NCI-H345 treated with DMSO at 0.1 percent for 48 hours (cell line): ENCODE measurements at regions not wholly inside any gene's neighbourhood (a gene's known extent, or its start where the extent isn't known, plus 50 kb on each side); places are given as distances from the start of the nearest gene placed in this dataset.

Experiments used
- DNase-seq: peaks from one replicate; lab custom pipeline; 2025; ENCODE audit not compliant: unreplicated experiment; lab: John Stamatoyannopoulos, UW

DNA sequence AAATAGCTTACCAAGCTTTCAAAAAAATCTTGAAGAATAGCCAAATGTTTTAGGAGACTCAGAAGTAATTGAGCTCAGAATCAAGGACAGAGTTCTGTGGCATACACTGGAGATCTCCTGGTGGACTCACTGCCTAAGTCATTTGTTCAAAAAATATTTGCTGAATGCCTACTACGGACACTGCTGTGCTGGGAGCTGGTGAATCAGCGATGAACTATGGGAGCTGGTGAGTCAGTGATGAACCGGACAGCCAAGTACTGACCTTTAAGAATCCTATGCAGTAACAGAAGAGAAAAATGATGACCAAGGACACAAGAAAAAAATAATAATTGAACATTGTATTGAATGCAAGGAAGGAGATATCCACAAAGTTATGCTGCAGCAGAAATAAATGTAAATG lies 717.9 kb upstream of the CXADR start:
- DNase-seq, result no peak

- no peak for DNase-seq
These were observed 716.1 kb upstream of the CXADR start for GRCh38 chr21:16796776-16797175.

GRCh38 chr21:16797540-16797939 lies 715.3 kb upstream of the CXADR start:
- DNase-seq, result no peak

GRCh38 chr21:16797966-16798365 lies 714.9 kb upstream of the CXADR start:
- DNase-seq, result no peak

DNA sequence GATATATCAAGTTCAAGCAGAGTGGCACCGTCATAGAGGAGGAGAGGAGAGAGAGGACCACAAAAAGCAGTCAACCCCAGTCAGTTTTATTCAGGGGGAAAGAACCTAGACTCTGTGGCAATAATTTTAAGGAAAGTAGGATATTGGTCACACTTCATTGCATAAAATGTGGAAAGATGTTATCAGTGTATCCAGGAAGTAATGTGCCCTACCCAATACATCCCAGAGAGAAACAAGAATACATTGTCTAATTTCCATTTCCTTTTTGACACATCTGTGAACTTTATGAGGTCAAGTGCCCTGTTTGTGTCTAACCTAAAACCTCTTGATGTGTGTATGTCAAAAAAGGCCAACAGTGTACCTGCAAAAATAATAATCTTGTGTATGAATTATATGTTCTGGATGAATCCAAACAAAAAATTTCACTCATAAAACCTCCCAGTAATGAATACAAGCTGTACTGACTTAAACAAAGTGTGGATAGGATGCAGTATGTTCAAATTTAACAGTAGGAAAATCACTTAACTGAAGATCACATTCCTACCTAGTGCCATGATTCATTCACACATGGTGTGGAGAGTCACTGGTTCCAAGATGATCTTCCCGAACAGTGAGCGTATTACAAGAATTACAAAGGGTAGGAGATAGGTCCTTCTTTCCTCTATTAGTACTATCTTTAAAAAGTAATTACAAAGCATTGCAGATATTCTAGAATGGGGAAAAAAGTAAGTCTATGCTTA lies 712.1 kb upstream of the CXADR start:
- no peak for DNase-seq

GRCh38 chr21:16811011-16811410 lies 701.8 kb upstream of the CXADR start:
- DNase-seq, result no peak

DNA sequence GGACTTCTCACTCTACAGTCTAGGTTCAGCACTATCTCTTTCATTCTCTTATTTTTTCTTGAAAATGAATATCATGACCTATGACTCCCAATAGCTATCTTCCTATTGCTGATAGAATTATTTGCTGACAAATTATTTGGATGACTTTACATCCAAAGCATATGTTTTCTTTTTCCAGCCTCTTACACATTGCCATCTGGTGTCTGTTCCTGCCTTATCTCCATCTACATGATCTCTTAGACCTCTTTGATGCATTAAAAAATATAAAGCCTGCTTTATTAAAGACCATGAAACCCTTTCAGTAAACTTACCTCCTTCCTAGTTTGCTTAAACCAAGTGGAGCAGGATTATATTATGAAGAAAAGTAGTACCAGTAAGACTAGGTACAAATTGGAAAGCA lies 700.9 kb upstream of the CXADR start:
- DNase-seq, result no peak

DNA sequence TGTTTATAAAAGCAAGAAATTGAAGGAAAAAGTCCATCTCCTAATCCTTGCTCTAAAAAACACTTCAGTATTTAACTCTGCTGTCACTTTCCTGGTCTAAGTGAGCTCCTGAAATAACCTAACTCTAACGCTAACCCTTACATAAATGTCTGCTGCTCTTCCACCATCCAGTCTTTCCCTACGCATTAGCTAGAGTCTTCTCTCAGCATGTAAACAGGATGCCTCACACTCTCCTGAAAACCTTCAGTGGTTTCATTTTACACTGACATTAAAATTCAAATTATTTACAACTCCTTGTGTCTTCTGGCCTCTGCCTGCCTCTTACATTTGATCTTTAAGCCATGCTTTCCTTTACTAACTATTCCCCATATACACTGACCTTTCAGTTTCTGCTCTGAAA lies 697.6 kb upstream of the CXADR start:
- DNase-seq, result no peak

GRCh38 chr21:16821588-16821987 lies 691.3 kb upstream of the CXADR start:
- DNase-seq, result no peak

DNA sequence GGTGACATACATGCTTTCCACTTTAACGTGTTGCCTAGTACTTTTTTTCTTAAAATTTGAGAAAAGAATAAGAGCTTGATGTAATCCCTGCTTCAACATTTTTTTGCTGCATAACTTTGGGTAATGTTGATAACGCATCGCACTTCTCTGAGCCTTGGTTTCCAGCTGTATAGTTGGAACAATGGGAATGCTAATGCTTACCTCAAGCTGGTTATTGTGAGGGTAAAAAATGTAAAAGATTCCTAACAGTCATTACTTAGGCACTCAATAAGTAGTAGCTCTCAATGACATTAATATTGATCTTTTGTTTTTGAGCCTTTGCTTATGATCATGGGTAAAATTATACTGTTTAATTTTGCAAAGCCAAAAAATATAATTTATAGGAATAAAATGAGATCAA lies 683.3 kb upstream of the CXADR start:
- DNase-seq, result no peak

- no peak for DNase-seq
These were observed 680.1 kb upstream of the CXADR start for GRCh38 chr21:16832791-16833190.

DNA sequence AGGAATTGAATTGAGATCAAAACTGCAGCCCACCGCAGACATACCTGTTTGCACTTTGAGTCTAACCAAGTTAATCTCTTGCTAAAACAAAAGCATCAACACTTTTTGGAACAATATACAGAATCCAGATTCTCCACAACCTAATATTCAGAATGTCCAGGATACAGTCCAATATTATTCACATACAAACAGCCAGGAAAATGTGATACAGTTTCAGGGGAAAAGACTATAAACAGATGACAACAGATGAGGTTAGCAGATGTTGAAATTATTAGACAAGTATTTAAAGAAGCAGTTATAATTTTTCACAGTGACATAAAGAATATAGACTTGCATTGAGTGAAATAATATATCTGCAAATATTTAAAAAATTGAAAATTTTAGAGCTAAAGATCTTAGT lies 678.1 kb upstream of the CXADR start:
- no peak for DNase-seq

- no peak for DNase-seq
These were observed 675.5 kb upstream of the CXADR start for GRCh38 chr21:16837321-16837720.

- DNase-seq, result no peak
These were observed 675.1 kb upstream of the CXADR start for GRCh38 chr21:16837721-16838120.

GRCh38 chr21:16838331-16838730 lies 674.5 kb upstream of the CXADR start:
- DNase-seq, result no peak

- DNase-seq, result no peak
These were observed 672.3 kb upstream of the CXADR start for GRCh38 chr21:16840538-16840937.

- no peak for DNase-seq
These were observed 670.7 kb upstream of the CXADR start for GRCh38 chr21:16841975-16842695.

DNA sequence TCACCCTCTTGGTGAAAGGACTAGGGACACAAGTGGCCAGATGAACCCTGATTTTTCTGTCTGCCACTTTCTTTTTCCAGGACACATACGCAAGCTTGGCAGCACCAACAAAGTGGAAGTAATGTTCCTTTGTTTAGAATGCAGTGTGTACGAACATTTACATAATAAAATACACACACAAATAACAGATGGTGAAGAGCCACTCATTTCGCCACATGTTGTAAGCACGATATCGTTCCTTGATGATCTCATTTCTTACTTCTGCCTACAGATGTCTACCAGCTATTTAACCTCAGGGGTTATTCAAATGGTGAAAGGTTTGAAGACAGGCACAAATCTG lies 670.2 kb upstream of the CXADR start:
- peak; percentile 30 for DNase-seq

GRCh38 chr21:16847211-16847610 lies 665.6 kb upstream of the CXADR start:
- DNase-seq, result no peak

DNA sequence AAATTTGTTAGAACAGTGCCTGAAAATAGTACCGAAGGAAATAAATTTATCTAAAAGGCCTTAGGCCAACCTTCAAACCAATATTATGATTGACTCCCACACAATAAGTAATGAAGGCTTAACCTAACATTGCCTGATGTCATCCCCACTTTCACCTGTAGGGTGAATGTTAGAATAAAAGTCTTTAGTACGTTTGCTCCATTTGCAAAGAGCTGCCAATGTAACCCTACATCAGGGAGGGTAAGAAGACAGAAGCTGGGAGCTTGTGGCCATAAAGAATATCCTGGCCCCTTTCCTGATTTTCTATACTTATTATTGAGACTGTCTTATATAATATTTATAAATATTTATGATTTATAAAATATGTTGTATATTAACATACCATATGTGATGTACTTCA lies 661.8 kb upstream of the CXADR start:
- no peak for DNase-seq

GRCh38 chr21:16855164-16855667 lies 657.6 kb upstream of the CXADR start:
- DNase-seq, result no peak

GRCh38 chr21:16863362-16863905 lies 649.4 kb upstream of the CXADR start:
- DNase-seq, result no peak
